ENCODE measurements at regions not wholly inside any gene's neighbourhood (a gene's known extent, or its start where the extent isn't known, plus 50 kb on each side); places are given as distances from the start of the nearest gene placed in this dataset.

- TF ChIP-seq EP300 (IDR thresholded peaks at IDR 0.05) = no peak
- no peak for TF ChIP-seq CTCF (IDR thresholded peaks at IDR 0.05)
- no peak for TF ChIP-seq POLR2AphosphoS5 (IDR thresholded peaks at IDR 0.05)
Measured at GRCh38 chr7:68998136-68998535, 600.1 kb upstream of the AUTS2 start.
